Epithelial cell of proximal tubule (primary cell): ENCODE measurements at regions not wholly inside any gene's neighbourhood (a gene's known extent, or its start where the extent isn't known, plus 50 kb on each side); places are given as distances from the start of the nearest gene placed in this dataset.

ENCODE experiments used
- DNase-seq: peaks from one replicate; pipeline ENCODE4 v3.0.0-alpha.2; 2011; ENCODE audit warnings: low read depth
- H3K4me3 ChIP-seq: 2 replicates; pipeline ENCODE4 v1.5.1; 2011; ENCODE audit warnings: low read depth, mild to moderate bottlenecking, low read length
- TF ChIP-seq, protein P1 (sequence below): conservative IDR thresholded peaks from 2 replicates; pipeline ENCODE4 v1.5.1; 2012; ENCODE audit warnings: low read depth, mild to moderate bottlenecking, low read length

DNA sequence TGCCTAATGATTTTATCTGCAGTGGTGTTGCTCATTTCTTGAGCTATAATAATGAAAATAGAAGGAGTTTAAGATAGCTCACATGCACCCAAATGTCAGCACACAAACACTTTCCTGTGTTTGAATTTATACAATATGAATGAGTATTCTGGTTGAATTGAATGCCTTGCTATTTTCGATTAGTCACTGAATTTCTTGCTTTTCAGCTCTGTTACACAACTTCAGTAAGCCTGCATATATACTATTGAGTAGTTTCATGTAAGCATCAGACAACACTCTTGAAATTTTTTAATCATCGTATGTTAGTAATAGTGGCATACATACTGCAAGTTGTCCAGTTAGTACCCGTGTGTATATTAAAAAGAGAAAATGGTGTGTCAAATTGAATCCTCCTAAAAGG, 281.5 kb upstream of the GRIA1 start:
- H3K4me3 ChIP-seq = no peak overlapping the region
- TF ChIP-seq, protein P1, sequence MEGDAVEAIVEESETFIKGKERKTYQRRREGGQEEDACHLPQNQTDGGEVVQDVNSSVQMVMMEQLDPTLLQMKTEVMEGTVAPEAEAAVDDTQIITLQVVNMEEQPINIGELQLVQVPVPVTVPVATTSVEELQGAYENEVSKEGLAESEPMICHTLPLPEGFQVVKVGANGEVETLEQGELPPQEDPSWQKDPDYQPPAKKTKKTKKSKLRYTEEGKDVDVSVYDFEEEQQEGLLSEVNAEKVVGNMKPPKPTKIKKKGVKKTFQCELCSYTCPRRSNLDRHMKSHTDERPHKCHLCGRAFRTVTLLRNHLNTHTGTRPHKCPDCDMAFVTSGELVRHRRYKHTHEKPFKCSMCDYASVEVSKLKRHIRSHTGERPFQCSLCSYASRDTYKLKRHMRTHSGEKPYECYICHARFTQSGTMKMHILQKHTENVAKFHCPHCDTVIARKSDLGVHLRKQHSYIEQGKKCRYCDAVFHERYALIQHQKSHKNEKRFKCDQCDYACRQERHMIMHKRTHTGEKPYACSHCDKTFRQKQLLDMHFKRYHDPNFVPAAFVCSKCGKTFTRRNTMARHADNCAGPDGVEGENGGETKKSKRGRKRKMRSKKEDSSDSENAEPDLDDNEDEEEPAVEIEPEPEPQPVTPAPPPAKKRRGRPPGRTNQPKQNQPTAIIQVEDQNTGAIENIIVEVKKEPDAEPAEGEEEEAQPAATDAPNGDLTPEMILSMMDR = no peak
- no peak for DNase-seq

DNA sequence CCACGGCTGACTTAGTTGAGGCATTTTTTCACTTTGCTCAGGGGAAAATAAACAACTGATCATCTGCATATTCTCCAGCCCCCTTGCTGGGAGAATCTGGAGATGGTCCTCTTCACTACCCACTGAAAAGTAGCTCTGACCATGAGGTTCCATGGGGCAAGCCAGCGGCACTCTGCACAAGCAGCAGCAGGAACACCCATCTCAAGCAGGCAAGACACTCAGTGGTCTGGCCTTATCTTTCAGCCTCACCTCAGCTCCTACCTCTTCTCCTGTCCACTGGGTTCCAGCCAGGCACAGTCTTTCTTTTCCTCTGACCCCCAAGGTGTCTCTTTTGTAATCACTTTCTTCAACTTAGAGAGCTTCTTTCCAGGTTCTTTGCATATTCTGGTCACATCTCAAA, 280.8 kb upstream of the GRIA1 start:
- DNase-seq = no peak
- H3K4me3 ChIP-seq = no peak overlapping the region
- TF ChIP-seq, protein P1 = no peak

DNA sequence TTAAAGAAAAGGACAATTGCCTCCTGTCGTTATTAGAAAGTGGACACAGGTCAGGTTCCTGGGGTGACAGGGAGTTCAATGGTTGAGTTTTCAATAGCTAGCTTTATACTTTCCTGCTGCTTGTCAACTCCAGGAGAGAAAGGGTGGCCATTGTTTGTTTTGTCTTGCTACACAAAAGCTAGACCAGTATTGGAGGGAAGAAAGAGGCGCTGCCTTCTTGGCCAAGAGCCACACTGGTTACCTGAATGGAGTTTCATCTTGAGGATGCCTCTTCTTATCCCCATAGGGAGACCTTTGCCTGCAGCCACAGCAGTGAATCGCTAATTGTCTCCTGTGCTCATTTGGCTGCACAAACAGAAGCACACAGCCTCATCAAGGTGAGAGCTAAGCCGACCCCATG, 279.4 kb upstream of the GRIA1 start:
- no peak for DNase-seq
- TF ChIP-seq, protein P1 = no peak
- no peak overlapping the region for H3K4me3 ChIP-seq

DNA sequence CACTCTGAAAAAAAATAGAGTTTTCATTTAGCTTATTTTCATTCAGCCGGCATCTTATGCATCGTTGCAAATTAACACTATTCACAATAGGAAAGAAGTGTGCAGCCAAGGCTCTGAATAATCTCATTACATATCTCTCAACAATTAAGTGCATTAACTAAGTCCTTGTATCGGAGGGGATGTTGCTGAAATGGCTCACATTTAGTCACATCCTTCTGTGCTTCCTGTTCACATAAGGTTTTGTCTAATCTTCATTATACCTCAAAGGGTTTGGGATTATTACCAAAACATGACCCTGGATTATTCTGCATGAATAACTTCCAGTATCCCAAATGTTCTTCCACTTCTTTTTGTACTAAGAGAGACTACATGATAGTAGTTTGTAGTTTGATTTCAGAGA, 278.0 kb upstream of the GRIA1 start:
- TF ChIP-seq, protein P1 = no peak
- DNase-seq = no peak
- no peak overlapping the region for H3K4me3 ChIP-seq

DNA sequence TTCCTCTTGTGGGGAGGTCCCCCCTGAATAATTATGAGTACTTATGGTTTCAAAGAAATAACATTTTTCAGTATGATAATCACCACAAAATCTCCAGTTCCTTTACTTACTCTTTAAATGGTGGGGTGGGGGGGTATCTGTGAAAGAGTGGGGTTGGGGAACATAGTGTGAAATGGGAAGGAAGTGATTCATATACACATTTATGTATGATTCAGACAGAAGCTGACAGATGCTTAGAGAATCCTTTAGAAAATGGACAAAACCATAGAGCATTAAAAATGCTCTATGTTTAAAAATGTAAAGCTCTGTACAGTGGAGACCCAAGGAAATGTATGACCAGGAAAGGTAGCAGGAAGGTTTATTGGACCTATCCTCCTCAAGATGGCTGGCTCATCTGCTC, 267.5 kb upstream of the GRIA1 start:
- TF ChIP-seq, protein P1 = no peak
- H3K4me3 ChIP-seq = no peak overlapping the region
- DNase-seq = no peak

DNA sequence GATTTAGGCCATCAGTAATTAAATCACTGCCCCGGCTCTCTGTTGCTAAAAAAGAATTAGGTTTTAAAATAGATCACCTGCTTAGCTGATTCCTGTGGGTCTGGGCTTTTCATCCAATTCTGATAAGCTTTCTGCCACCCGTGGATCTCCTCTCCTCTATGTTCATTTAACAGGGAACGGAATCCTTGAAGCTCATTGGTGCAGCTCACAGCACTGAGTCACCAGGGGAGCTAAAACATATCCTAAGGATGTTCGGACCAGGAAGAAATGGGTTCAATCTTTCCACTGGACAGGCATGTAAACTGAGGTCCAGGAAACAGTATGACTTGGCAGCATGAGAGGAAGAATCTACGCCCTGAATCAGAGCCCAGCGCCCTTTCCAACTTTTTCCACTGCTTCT, 267.1 kb upstream of the GRIA1 start:
- TF ChIP-seq, protein P1 = no peak
- no peak overlapping the region for H3K4me3 ChIP-seq
- DNase-seq = no peak

DNA sequence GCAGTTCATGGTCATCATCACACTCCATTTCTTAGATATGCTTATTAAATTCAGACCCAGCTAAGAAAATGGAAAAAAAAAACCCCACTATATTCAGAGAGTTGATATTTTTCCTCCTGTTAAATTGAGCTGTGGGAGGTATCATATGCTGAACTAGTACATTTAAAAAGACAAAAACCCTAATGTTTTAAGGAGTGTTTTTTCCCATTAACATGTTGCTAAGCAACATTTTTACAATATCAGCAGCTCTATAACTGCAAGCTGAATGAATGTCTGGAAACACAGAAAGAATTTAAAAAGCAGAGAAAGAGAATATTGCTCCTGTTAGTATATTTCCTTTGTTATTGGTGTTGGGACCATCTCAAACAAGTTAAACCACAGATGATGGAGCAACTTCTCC, 265.8 kb upstream of the GRIA1 start:
- no peak overlapping the region for H3K4me3 ChIP-seq
- TF ChIP-seq, protein P1 = no peak
- DNase-seq = no peak
